SU-DHL-6 (cell line): ENCODE measurements at regions not wholly inside any gene's neighbourhood (a gene's known extent, or its start where the extent isn't known, plus 50 kb on each side); places are given as distances from the start of the nearest gene placed in this dataset.

Experiments
- H2AFZ ChIP-seq: fragments of 200-600 bp; sonication (generic); 2 replicates; pipeline ENCODE4 v1.6.1; 2014; ENCODE audit warnings: low read depth, mild to moderate bottlenecking, moderate library complexity, mixed read lengths, antibody characterized with exemption, low read length; ENCODE audit not compliant: severe bottlenecking
- H3F3A ChIP-seq: fragments of 200-600 bp; shearing (Covaris generic); 2 replicates; pipeline ENCODE4 v1.6.0; 2016; ENCODE audit warnings: antibody characterized with exemption, mild to moderate bottlenecking; ENCODE audit not compliant: insufficient read depth
- H3K27ac ChIP-seq: fragments of 200-600 bp; sonication (generic); 2 replicates; pipeline ENCODE4 v1.5.1; 2016; ENCODE audit warnings: low read depth, mild to moderate bottlenecking, low read length, moderate library complexity, mixed read lengths
- H3K27me3 ChIP-seq: fragments of 200-600 bp; sonication (generic), shearing (Covaris generic); 2 replicates; pipeline ENCODE4 v1.6.0; 2014; ENCODE audit warnings: mild to moderate bottlenecking, low read length
- H3K36me3 ChIP-seq: fragments of 200-600 bp; sonication (generic); 2 replicates; pipeline ENCODE4 v1.6.1; 2014; ENCODE audit warnings: mild to moderate bottlenecking, low read length, mixed read lengths
- H3K4me2 ChIP-seq: fragments of 300-600, 200-600 bp; shearing (Covaris generic), sonication (generic); 2 replicates; pipeline ENCODE4 v1.6.0; 2014; ENCODE audit warnings: low read length, low read depth, mild to moderate bottlenecking; ENCODE audit not compliant: poor library complexity, severe bottlenecking
- H3K4me3 ChIP-seq: fragments of 200-600 bp; sonication (generic); 2 replicates; pipeline ENCODE4 v1.5.1; 2014; ENCODE audit warnings: antibody characterized with exemption, low read length, mild to moderate bottlenecking, mixed read lengths; ENCODE audit not compliant: insufficient read depth, poor library complexity, severe bottlenecking
- H3K79me2 ChIP-seq: fragments of 200-600 bp; sonication (generic); 2 replicates; pipeline ENCODE4 v1.6.1; 2014; ENCODE audit warnings: mild to moderate bottlenecking, low read length, moderate library complexity; ENCODE audit not compliant: insufficient read depth
- H3K9ac ChIP-seq: fragments of 200-600 bp; sonication (generic); 2 replicates; pipeline ENCODE4 v1.7.0; 2014; ENCODE audit warnings: mild to moderate bottlenecking, low read length
- H3K9me2 ChIP-seq: fragments of 200-600 bp; sonication (generic); replicated peaks from 2 replicates; pipeline ENCODE4 v1.6.1; 2014; ENCODE audit warnings: low read length; ENCODE audit not compliant: insufficient read depth
- H3K9me3 ChIP-seq: fragments of 200-600 bp; sonication (generic); 2 replicates; pipeline ENCODE4 v1.6.1; 2014; ENCODE audit warnings: low read length, mixed read lengths; ENCODE audit not compliant: insufficient read depth
- H4K20me1 ChIP-seq: fragments of 200-600 bp; sonication (generic); 2 replicates; pipeline ENCODE4 v1.6.1; 2014; ENCODE audit warnings: low read depth, mild to moderate bottlenecking, antibody characterized with exemption, low read length, moderate library complexity, mixed read lengths
- CTCF ChIP-seq: fragments of 200-600 bp; sonication (generic); IDR thresholded peaks from one replicate; pipeline ENCODE4 v1.5.1; 2017; ENCODE audit warnings: antibody characterized with exemption, mild to moderate bottlenecking, low read length, moderate library complexity; ENCODE audit not compliant: insufficient read depth, poor library complexity, severe bottlenecking
- EZH2phosphoT487 ChIP-seq: fragments of 200-600 bp; sonication (generic), shearing (Covaris generic); conservative IDR thresholded peaks from 2 replicates; pipeline ENCODE4 v1.6.1; 2018; ENCODE audit warnings: mild to moderate bottlenecking, antibody characterized with exemption, low read length, moderate library complexity, mixed read lengths

- Histone ChIP-seq H3K36me3 (no peaks in the 10 kb centered on the region), H3K27me3 (no peaks in the 10 kb centered on the region), H3K4me3 (no peak overlapping the region), H3K9me2 (no peaks in the 10 kb centered on the region), H3K9ac (no peak overlapping the region), H4K20me1 (no peaks in the 10 kb centered on the region), H3K27ac (no peak overlapping the region), H3K4me2 (no peak overlapping the region), H3F3A (no peaks in the 10 kb centered on the region), H2AFZ (peak overlapping the region; percentile 59), H3K9me3 (no peaks in the 10 kb centered on the region), H3K79me2 (no peaks in the 10 kb centered on the region)
- TF ChIP-seq CTCF (no peak), EZH2phosphoT487 (no peak)
Measured at GRCh38 chr4:133524369-133524768, 375.3 kb downstream of the PCDH10 start.

- H3K27ac ChIP-seq, result no peak overlapping the region
- H3K4me2 ChIP-seq, result no peak overlapping the region
- no peaks in the 10 kb centered on the region for H3K79me2 ChIP-seq
- TF ChIP-seq CTCF, result no peak
- TF ChIP-seq EZH2phosphoT487, result no peak
- H4K20me1 ChIP-seq, result no peaks in the 10 kb centered on the region
- H3K9me3 ChIP-seq, result no peaks in the 10 kb centered on the region
- H2AFZ ChIP-seq, result no peak overlapping the region
- H3K9me2 ChIP-seq, result no peaks in the 10 kb centered on the region
- H3K27me3 ChIP-seq, result no peaks in the 10 kb centered on the region
- H3K9ac ChIP-seq, result no peak overlapping the region
- no peaks in the 10 kb centered on the region for H3F3A ChIP-seq
- H3K4me3 ChIP-seq, result no peak overlapping the region
- H3K36me3 ChIP-seq, result no peaks in the 10 kb centered on the region
Measured at GRCh38 chr4:133513901-133514300, 364.8 kb downstream of the PCDH10 start.

- no peak for TF ChIP-seq CTCF
- TF ChIP-seq EZH2phosphoT487, result no peak
- Histone ChIP-seq H3K4me2 (no peak overlapping the region), H3K36me3 (no peaks in the 10 kb centered on the region), H3K9ac (no peak overlapping the region), H2AFZ (no peak overlapping the region), H3K27ac (no peak overlapping the region), H3K9me2 (no peaks in the 10 kb centered on the region), H3K4me3 (no peak overlapping the region), H4K20me1 (no peaks in the 10 kb centered on the region), H3F3A (no peaks in the 10 kb centered on the region), H3K27me3 (no peaks in the 10 kb centered on the region), H3K79me2 (no peaks in the 10 kb centered on the region), H3K9me3 (no peaks in the 10 kb centered on the region)
Measured at GRCh38 chr4:133498149-133498548, 349.1 kb downstream of the PCDH10 start.
